ENCODE measurements at regions not wholly inside any gene's neighbourhood (a gene's known extent, or its start where the extent isn't known, plus 50 kb on each side); places are given as distances from the start of the nearest gene placed in this dataset.

- DNase-seq (peak in 3 of 6 donors; percentile 24 to 43 (median 27)), ATAC-seq (peak; percentile 31 to 82 (median 72)), FAIRE-seq (no peak)
- intact Hi-C loops (cut with DNase I), result no loop called here
- TF ChIP-seq, protein P1, sequence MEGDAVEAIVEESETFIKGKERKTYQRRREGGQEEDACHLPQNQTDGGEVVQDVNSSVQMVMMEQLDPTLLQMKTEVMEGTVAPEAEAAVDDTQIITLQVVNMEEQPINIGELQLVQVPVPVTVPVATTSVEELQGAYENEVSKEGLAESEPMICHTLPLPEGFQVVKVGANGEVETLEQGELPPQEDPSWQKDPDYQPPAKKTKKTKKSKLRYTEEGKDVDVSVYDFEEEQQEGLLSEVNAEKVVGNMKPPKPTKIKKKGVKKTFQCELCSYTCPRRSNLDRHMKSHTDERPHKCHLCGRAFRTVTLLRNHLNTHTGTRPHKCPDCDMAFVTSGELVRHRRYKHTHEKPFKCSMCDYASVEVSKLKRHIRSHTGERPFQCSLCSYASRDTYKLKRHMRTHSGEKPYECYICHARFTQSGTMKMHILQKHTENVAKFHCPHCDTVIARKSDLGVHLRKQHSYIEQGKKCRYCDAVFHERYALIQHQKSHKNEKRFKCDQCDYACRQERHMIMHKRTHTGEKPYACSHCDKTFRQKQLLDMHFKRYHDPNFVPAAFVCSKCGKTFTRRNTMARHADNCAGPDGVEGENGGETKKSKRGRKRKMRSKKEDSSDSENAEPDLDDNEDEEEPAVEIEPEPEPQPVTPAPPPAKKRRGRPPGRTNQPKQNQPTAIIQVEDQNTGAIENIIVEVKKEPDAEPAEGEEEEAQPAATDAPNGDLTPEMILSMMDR (IDR thresholded peaks at IDR 0.05), result no peak
- 40 to 41% methylated on average over 9 of the region's 9 CpGs for WGBS, 2 donors
- H3K4me1 ChIP-seq, result peaks cover 0 to 8% (median 5%) of the 10 kb centered on the region in 3 donors
- no peaks in the 10 kb centered on the region for H3K9me3 ChIP-seq
- H3K27ac ChIP-seq, result peak overlapping the region; percentile 36 to 59 (median 41)
- no peak overlapping the region for H3K4me3 ChIP-seq
- H3K27me3 ChIP-seq, result no peaks in the 10 kb centered on the region
- no peaks in the 10 kb centered on the region for H3K36me3 ChIP-seq
Measured at GRCh38 chr13:76829572-76830327, 56.5 kb downstream of the KCTD12 start.

DNA sequence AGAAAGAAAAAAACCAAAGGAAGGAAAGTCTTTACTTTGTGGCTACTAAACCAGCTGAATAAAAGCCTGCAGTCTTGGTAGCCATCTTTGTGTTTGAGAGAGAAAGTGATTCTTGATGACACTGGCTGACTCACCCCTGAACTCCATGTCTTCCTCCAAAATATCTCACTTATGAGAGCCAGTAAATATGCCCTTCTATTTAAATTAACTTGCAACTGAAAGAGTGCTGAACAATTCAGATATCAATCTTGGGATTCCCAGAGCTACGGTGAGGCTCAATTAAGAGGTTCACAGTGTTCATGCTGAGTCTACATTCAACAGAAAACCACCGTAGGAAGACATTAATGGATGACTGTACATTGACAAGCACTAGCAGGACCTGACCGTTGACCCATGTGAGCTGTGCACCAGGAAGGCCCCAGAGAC is 57.9 kb downstream of the KCTD12 start:
- no peak for FAIRE-seq
- no peak for DNase-seq
- peaks cover 0 to 8% (median 5%) of the 10 kb centered on the region in 3 donors for H3K4me1 ChIP-seq
- no peaks in the 10 kb centered on the region for H3K27me3 ChIP-seq
- no peak for ATAC-seq
- TF ChIP-seq, protein P1 (IDR thresholded peaks at IDR 0.05), result no peak
- no peak overlapping the region for H3K4me3 ChIP-seq
- intact Hi-C loops (cut with DNase I), result no loop called here
- no peaks in the 10 kb centered on the region for H3K36me3 ChIP-seq
- 49 to 54% methylated on average over 3 of the region's 3 CpGs for WGBS, 2 donors
- peak overlapping the region in 2 of 4 donors; percentile 65 to 68 for H3K27ac ChIP-seq
- H3K9me3 ChIP-seq, result no peaks in the 10 kb centered on the region

DNA sequence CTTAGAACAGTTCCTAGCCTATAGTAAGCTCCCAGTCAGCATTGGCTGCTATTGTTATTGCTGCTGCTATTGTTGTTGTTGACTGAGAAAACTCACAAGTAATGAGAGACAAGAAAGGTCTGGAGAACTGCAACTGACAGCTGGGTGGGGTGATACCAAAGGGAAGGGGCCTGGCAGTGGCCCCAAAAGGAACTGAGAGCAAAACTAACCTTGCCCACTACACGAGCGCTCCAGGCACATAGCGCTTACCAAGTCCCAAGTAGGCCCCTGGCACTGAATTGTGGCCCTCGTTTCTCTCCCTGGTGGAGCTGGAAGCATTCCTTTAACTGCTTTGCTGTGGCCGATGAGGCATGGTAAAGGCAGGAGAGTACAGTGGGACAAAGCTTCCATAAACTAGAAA is 59.7 kb downstream of the KCTD12 start:
- ATAC-seq (no peak), DNase-seq (no peak), FAIRE-seq (no peak)
- 81 to 90% methylated on average over 5 of the region's 5 CpGs for WGBS, 2 donors
- H3K27me3 ChIP-seq, result no peaks in the 10 kb centered on the region
- no peaks in the 10 kb centered on the region for H3K9me3 ChIP-seq
- no peak overlapping the region for H3K4me3 ChIP-seq
- H3K36me3 ChIP-seq, result no peaks in the 10 kb centered on the region
- no peak overlapping the region for H3K27ac ChIP-seq
- intact Hi-C loops (cut with DNase I), result no loop called here
- H3K4me1 ChIP-seq, result peaks cover 0 to 8% (median 5%) of the 10 kb centered on the region in 3 donors
- TF ChIP-seq, protein P1 (IDR thresholded peaks at IDR 0.05), result no peak

DNA sequence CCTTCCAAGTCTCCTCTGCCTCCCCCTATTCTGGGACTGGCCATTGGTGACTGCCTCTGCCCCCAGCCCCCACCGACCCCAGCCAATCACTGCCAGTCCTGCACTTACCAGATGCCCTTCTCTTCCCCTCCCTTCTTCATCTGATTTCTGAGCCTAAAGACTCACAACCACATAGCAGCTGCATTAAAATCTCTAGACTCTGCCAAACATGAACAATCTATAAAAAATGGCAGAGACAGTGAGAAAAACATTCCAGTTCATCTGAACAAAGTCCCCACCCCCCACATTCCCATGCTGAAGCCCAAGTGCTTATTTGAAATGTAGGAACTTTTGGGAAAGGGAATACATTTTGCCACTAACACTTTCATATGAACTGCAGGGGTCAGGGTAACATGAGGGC is 60.8 kb downstream of the KCTD12 start:
- DNase-seq, result no peak
- no peaks in the 10 kb centered on the region for H3K36me3 ChIP-seq
- intact Hi-C loops (cut with DNase I), result no loop called here
- H3K4me3 ChIP-seq, result no peak overlapping the region
- peaks cover 0 to 6% (median 5%) of the 10 kb centered on the region in 3 donors for H3K4me1 ChIP-seq
- no peak overlapping the region for H3K27ac ChIP-seq
- WGBS, 2 donors, result 19 to 26% methylated on average over 1 of the region's 1 CpG
- TF ChIP-seq, protein P1 (IDR thresholded peaks at IDR 0.05), result no peak
- ATAC-seq, result no peak
- FAIRE-seq, result no peak
- H3K27me3 ChIP-seq, result no peaks in the 10 kb centered on the region
- H3K9me3 ChIP-seq, result no peaks in the 10 kb centered on the region

DNA sequence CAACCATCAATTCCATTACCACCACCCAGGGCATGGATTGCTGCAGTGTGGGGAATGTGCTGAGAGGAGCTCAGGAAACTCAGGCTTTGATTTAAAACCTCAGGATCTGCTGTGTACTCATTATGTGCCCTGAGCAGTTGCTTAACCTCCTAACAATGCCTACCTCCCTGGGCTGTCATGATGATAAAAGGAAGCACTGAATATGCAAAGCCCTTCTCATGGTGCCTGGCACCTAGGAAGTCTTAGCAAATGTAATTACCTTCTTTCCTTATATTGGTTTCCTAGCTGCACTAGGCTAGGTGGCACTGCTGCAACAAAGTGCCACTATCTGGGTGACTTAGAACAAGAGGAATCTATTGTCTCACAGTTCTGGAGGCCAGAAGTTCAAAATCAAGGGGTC is 62.2 kb downstream of the KCTD12 start:
- no peak for FAIRE-seq
- intact Hi-C loops (cut with DNase I), result no loop called here

More for the DNA sequence above, 62.2 kb downstream of the KCTD12 start:
- H3K27ac ChIP-seq, result no peak overlapping the region
- H3K27me3 ChIP-seq, result no peaks in the 10 kb centered on the region
- H3K4me3 ChIP-seq, result no peak overlapping the region
- no peaks in the 10 kb centered on the region for H3K36me3 ChIP-seq
- no peaks in the 10 kb centered on the region for H3K9me3 ChIP-seq
- DNase-seq (no peak), ATAC-seq (peak in 2 of 4 donors; percentile 16 to 21)
- H3K4me1 ChIP-seq, result peaks cover 0 to 4% (median 0%) of the 10 kb centered on the region in 3 donors
- TF ChIP-seq, protein P1 (IDR thresholded peaks at IDR 0.05), result no peak
